CD4-positive, alpha-beta T cell treated with Interleukin-2 at 100 ng/mL for 4 hours (primary cell): ENCODE measurements at regions not wholly inside any gene's neighbourhood (a gene's known extent, or its start where the extent isn't known, plus 50 kb on each side); places are given as distances from the start of the nearest gene placed in this dataset.

ENCODE experiments used
- DNase-seq: peaks from one replicate; pipeline ENCODE4 v3.0.0-alpha.2; 2020; ENCODE audit warnings: low spot score

DNA sequence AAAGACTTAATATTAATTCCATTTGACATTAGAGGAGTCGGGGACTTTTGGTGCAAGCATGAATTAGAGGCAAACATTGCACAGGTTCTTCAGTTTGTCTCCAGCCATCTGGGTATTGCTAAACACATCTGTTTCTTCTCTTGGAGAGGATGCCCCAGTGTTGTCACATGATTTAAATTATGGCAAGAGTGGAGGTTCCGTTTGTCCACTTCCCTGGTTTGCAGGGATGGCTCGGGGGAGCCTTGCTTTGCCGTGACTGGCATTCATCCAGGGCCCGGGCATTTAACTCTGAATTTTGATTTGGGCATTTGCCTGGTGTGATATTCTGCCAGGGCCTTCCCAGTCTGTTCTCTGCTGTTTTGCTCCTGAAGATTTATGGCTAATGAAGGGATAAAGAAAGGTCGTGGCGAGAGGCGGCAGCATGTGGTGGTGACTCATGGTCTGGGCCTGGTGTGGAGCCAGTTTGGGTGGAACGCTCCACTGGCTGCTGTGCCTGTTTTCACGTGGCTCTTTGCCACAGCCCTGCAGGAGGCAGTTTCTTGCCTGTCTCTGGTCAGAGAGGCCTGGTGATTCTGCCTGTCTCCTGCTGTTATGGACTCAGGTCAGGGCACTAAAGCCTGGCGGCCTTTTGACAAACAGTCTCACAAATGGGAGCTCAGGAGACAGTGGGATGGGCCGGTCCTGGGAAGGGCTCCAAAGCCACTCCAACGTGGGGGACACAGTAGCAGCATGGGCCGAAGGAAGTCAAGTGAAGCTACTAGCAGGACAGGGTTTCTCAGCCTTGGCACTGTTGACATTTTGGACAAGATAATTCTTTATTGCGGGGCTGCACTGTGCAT, 99.4 kb upstream of the PGRMC2 start:
- no peak for DNase-seq

DNA sequence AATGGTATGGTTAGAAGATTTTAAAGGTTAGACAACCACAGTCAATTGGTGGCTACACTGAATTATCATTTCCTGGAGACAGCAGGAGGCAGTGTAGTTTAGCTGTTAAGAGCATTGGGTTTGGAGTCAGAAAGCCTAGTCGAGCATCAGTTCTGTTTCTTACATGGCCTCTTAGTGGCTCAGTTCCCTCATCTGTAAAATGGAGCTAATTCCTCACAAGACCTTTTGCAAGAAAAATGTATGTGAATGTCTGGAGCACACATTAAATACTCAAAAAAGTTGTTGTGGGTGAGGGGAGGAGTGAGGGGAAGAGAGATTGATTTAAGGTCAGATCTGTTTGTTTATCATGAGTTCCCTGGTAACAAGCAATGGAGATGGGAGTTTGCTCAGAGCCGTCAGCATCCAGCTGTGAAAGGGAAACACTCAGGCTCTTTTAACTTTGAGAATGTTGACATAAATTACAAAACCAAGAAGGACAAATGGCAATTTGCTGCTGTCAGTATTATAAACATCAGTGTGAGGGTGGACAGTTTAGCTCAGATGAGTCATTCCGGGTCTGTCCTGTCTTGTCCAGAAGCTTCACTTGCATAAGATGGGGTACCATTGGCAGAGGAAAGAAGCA, 98.2 kb upstream of the PGRMC2 start:
- DNase-seq, result no peak

DNA sequence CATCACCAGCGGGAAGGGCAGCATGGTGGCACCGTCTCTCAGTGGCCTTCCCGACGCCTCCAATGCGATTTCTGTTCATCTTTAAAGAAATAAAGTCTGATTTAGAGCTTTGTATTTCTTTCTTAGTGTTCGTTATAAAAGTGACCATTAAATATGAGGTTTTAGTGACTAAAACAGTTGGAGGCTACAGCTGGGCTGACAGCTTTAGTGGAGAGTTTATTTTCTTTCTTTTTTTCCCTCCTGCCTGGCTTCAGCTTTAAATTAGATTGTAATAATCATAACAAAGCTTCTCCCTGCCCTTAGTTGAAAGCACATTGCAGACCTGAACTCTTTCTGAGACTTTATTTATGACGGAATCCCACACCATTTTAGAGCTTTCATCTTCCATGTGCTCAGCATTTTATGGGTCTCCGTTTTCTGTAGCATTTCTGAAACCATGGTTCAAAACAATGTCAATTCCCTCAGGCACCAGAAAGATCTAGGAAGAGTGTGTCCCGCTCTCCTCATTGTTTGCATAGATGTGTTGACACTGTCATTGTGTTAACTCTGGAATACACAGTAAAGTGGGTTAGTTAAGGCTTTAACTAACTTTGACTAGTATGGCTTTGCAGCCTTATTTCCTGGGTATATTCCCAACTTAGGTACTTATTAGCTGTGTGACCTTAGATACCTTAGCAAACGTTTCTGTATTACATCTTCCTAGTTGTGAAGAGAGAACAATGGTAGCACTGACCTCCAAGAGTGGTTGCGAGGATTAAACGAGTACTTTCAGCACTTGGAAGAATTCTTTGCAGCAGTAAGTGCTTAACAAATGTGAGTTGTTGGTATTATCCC, 97.4 kb upstream of the PGRMC2 start:
- DNase-seq, result no peak

DNA sequence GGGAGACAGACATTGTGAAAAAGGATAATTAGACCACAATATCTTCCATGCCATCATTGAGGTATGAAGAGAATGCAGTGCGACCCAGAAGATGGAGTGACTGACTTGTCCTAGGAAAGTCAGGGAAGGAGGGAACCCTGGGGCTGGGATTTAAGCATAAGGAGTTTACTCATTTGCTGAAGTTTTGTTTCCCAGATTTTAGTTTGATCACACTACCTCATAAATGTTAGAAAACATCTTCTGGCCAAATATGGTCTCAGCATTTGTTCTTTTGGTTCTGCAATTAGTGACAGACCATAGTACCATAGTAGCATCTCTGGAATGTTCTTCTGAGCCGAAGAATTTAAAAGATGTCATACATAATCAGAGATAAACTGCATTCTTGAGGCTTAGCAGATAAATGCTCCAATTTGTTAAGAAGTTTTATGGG, 96.5 kb upstream of the PGRMC2 start:
- no peak for DNase-seq

DNA sequence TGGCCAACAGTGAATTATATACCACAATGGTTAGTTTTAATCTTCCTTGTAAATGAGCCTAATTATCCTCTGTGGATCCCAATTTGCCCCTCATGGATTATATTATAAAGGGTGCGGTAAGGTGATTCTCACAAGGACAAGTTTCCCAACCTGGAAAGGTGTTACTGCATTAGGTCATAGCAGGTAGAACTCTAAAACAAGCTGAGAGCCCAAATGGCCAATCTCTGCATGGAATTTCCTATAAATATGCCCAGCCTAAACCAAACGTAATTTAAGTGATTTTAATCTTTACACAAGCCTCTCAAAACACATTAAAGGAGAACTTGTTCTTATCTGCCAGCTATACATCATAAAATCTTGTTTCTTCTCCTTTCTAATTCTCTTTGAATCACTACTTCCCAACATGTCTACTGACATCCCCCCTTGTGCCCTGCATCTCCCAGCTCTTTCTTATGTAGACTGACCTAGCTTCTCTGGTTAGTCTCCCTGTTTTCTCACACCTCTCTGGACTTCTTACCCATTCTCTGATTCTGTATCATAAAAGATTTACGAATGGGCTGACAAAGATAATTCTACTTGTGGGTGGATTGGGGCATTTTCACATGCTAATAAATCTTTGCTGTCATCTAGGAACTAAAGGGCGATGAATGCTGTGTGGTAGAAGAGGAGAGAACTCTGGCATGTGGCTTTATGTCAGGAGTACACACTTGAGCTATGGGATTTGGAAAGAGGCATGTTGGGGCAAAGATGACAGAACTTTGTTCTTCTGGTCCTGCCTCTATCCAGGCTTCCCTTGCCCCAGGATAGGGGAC, 94.3 kb upstream of the PGRMC2 start:
- no peak for DNase-seq

DNA sequence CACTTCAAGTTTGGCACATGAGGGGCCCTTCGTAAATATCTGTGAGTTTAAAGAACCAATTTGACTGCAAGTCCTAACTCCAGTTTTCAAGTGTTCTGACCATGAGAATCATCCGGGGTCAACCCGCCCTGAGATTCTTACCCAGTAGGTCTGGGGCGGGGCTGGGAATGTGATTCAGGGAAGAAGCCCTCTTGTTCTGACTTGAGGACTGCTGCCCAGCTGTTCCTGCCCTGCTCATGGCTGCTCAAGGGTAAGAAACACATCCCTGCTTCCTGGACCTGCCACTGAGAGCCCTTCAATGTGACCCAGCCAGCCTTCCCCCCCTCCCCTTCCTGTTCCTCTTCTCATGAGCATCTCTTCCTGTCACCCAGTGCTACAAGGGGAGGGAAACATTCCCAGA, 92.7 kb upstream of the PGRMC2 start:
- no peak for DNase-seq

DNA sequence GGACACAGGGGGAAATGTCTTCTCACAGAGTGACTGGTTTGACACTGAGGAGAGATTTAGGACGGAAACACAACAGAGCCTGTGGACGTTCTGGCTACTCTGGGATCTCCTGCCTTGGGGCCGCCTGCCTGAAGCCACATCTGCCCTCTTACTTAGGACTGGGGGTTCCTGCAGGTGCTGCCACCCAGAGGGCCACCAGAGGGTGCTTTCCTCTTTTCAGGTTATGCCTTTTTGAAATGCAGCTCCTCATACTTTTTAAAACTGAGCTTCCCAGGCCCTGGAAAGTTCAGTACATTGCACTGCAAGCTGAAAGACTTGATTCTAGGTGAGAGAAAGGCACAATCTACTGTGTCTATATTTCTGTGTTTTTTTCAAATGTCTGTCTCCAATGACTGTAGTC, 92.2 kb upstream of the PGRMC2 start:
- no peak for DNase-seq

DNA sequence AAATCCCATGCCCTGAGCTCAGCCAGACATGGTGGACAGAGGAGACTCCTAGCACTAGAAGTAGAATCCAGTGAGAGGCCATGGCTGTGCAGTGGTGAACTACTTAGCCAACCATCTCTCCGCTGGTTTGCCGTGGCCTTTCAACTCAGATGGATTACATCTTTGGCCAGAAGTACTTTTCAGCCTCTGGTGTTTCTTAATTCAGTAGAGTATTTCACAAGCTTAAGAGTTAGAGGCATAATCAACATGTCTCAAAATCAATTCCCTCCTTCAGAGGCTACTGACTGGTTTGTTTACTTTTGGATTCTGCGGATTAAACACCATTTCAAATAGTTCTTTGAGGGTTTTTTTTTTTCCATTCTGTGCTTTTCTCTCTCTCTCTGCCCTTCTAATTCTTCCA, 91.1 kb upstream of the PGRMC2 start:
- DNase-seq, result no peak

DNA sequence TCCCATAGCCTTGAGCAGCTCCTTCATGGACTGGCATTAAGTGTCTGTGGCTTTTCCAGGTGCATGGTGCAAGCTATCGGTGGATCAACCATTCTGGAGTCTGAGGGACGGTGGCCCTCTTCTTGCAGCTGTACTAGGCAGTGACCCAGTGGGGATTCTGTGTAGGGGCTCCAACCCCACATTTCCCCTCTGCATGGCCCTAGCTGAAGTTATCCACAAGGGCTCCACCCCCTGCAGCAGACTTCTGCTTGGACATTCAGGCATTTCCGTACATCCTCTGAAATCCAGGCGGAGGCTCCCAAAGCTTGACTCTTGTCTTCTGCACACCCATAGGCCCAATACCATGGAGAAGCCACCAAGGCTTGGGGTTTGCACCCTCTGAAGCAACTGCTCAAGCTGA, 89.3 kb upstream of the PGRMC2 start:
- no peak for DNase-seq

DNA sequence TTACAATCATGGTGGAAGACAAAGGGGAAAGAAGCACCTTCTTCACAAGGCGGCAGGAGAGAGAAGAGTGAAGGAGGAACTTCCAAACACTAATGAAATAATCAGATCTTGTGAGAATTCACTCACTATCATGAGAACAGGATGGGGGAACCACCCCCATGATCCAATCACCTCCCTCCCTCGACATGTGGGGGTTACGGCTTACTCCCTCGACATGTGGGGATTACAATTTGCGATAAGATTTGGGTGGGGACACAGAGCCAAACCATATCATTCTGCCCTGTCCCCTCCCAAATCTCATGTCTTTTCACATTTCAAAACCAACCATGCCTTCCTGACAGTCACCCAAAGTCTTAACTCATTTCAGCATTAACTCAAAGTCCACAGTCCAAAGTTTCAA, 88.7 kb upstream of the PGRMC2 start:
- no peak for DNase-seq

DNA sequence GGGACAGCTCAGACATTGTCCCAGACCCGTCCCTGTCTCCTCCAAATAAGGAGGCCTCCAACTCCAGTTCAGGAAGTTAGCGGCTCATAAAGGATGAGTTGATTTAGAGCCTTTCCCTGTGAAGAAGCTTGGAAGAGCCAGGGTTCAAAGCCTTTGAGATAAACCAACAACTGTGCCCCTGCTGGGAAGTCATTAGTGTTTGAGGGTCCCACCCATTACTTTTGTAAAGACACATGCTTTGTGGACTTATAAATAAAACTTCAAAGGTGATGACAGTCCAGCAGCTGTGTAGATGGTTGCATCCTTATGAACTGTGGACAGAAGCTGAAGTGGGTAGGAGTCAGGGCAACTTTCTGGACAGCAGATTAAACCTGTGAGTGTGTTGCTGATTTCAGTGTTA, 86.0 kb upstream of the PGRMC2 start:
- DNase-seq, result no peak

DNA sequence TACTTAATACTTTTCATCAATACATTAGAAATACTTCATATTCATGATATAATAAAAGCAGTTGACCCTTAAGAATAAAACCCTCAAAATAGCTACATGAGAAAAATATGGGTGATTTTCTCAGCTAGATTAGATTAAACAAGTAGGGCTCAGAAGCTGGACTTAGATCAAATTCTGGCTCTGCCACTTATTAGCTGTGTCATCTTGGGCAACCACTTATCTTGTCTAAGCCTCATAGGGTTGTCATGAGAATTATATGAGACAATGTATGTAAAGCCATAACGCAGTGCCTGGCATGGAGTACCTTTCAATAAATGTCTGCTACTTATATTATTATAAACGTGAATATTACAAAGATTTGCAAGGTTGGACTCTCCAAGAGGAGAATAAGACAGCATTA, 84.3 kb upstream of the PGRMC2 start:
- no peak for DNase-seq

DNA sequence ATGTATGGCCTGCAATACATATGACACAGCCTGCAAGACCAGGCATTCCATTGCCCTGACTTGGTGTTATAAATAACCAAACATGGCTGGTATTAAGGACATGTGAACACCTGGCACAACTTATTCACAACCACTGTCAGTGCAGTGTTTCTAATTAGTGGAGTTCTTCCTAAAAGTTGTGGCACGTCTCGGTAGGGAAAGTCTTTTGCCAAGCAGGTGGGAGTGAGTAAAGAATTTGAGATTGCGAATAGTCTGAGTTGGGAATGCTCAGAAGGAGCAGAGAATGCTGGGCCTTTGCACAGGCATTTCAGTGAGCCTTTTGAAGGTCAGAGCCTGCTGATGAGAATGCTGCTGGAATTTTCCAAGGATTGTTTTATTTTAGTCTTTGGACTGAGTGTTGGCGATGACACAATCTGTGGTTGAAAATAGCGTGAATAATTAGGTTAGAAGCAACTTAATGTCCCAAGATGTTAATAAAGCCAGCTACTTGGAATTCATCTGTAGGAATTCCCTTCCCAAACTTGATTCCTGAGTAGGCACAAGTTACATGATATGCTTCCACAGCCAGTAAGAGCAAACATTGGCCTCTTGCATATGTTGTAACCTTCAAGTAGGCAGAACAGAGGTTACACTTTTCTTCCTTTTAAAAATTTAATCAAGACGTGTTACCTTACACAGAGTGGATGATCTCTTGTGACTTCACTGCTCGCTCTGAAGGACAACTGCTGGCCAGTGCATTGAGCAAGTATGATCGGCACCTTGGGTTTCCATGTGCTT, 83.6 kb upstream of the PGRMC2 start:
- no peak for DNase-seq

DNA sequence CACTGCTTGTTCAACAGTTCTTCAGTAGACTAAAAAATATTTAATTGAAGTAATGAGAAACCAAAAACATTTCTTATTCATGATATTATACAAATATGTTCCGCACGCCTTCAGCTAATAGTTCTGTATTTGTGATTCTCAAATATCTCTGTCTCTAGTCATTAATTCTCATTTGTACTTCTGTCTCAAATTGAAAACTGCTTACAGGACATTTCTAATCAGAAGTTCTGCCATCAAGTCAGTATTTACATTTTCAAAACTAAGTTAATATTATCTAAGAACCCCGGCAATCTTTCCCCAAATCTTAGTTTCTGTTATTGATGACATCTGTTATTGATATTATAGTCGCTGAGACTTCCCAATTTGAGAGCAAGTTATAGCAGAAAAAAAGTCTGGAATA, 78.6 kb upstream of the PGRMC2 start:
- no peak for DNase-seq

DNA sequence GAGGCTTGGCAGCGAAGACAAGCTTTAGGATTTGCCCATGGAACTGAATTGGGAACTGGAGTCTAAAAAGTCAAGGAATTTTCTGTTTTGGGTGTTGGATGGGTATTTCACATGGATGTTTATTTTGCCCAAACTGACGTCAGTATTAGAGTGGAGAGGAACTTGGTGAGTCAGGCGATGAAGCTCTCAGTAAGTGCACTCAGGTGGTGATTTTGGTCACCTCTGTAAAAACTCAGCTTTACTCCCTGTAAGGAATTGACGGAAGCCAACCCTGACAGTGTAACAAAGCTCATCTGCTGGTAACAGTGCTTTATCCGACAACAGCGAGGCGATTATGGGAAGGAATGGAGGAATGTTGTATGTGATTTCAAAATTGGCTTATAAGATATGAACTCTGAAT, 77.0 kb upstream of the PGRMC2 start:
- no peak for DNase-seq

DNA sequence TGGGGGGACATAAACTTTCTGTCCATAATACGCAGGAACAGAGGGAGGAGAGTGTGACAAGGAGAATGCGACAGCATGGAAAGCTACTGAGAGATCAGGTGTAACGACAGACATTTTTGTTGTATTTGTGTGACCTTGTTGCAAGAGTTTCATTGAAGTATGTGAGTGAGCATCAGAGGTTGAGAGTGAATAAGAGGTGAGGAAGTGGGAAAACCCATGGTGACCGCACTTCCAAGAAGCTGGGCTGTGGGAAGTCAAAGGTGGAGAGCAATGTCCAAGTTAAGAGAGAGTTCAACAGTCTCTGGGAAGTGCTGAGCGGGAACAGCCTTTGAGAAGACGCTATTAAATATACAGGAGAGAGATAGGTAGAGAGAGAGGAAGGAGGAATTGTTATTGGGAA, 76.4 kb upstream of the PGRMC2 start:
- DNase-seq, result no peak

DNA sequence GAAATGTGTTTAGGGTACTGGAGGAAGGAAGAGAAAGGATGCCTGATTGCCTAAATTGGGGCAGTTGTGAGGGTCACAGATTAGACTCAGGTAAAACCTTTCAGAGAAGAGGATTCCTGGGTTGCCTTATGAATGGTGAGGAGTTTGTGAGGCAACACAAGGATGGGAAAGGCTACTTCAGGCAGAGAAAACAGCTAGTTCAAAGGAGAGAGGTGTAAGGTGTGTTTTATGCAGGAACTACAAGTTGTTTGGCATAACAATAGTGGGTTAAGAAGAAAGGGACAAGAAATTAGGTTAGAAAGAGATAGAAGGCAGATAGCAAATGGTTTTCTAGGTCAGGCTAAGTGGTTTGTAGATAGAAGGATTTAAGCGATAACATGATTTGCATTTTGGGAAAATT, 75.1 kb upstream of the PGRMC2 start:
- no peak for DNase-seq

DNA sequence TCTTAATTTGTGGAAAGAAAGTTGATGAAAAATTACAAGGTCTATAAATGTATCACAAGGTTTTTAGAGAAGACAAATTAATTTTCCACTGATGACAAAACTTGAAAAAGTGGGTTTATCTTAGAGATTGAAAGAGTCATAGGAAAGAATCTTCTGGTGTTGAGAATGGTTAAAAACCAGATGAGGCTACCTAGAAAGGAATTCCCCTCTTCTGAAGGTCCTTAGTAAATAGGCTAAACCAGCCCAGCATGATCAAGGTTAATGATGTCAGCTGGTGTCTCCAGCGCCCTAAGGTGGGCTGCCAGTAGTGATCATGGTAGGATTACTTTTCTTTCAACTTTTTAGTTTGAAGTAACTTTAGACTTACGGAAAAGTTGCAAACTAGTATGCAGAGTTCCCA, 71.8 kb upstream of the PGRMC2 start:
- no peak for DNase-seq

DNA sequence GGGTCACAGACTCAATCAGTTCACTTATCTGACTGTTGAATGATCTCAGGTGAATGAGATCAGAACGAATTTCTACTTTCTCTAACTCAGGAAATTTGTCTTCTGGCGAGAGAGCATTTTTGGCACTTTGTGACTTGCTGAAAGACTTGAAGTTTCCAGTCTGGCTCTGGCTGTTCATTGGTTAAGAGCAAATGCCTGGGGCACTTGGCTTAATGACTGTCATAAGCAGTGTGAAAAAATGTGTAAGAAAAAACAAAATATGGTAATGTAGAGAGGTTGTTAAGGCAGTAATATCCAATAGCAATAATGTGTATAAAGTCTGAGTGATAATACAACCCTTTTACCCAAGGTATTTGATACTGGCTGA, 71.3 kb upstream of the PGRMC2 start:
- DNase-seq, result no peak

DNA sequence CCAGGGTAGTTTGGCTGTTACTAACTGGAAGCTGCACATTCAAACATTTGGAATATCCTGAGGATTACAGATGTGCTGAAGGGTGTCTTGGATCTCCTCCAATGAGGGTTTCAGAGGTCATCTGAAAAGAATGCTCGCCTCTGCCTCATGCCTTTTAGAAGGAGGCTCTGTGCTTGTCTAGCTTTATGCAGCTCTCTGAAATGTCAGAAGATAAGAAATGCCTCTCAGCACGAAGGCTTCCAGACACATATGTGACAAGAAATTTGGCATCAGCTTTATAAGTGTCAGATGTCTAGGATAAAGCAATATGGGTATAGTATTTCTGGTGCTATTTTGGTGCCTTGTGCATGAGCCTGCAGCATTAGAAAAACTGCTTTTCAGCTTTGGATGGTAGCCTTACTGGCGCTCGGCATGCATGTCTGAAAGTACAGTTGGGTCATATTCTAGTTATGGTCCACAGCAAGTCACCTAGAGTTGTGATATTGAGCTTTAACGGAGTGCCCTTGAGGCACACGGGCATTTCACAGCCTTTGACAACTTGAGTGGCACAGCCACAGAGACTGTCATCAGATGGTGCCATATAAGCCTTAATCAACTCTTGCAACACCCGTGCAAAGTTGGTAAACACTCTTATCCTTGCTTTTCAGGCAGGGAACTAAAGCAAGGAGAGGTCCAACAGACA, 70.8 kb upstream of the PGRMC2 start:
- DNase-seq, result no peak

DNA sequence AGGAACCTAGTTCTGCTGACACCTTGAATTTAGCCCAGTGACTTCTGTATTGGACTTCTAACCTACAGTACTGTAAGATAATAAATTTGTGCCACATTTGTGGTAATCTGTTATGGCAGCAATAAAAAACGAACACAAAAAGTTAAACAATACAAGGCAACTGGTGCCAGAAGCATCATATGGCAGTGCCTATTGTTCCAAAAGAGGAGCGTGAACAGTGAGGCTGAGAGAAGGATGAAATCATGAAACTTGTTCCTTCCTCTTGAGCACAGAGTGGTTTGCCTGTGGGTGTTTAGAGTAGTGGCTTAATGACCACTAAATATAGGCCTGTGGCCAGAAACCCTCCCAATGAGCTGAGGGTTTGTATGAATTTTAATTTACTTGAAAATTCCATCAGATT, 69.7 kb upstream of the PGRMC2 start:
- no peak for DNase-seq
